Natural killer cell treated with Interleukin-12 subunit alpha and Interleukin-12 subunit beta and Interleukin-15 and Interleukin-18, amount 100 ng/mL, for 72 hours (primary cell): ENCODE measurements at regions not wholly inside any gene's neighbourhood (a gene's known extent, or its start where the extent isn't known, plus 50 kb on each side); places are given as distances from the start of the nearest gene placed in this dataset.

ENCODE experiments used
- ATAC-seq, 2 donors: fragments of 150-1000 bp; cut with Tn5 transposase in 1 of 2; sonication (Bioruptor Pico), chemical (Tn5 transposase) in 1 of 2; 2 replicates each; pipeline ENCODE4 v1.10.0; 2021
- DNase-seq: peaks from one replicate; pipeline ENCODE4 v3.0.0; 2022; ENCODE audit warnings: low spot score
- H3K27ac Mint-ChIP-seq, 2 donors: 1 replicate in 1 of 2; 2 replicates in 1 of 2; pipeline ENCODE4 v1.8.0; 2022; ENCODE audit warnings: mixed read lengths in 2 of 2, mild to moderate bottlenecking in 1 of 2, moderate library complexity in 1 of 2
- H3K27me3 Mint-ChIP-seq, 2 donors: 1 replicate in 1 of 2; 2 replicates in 1 of 2; pipeline ENCODE4 v1.8.0; 2022; ENCODE audit warnings: mixed read lengths in 2 of 2
- H3K36me3 Mint-ChIP-seq: one replicate; pipeline ENCODE4 v1.8.0; 2022; ENCODE audit warnings: mixed read lengths
- H3K4me1 Mint-ChIP-seq, 2 donors: 1 replicate in 1 of 2; 2 replicates in 1 of 2; pipeline ENCODE4 v1.8.0; 2022; ENCODE audit warnings: low read depth in 2 of 2, mixed read lengths in 2 of 2, mild to moderate bottlenecking in 1 of 2
- H3K4me3 Mint-ChIP-seq: one replicate; pipeline ENCODE4 v1.8.0; 2022; ENCODE audit warnings: mixed read lengths
- H3K9me3 Mint-ChIP-seq: 2 replicates; pipeline ENCODE4 v1.8.0; 2022; ENCODE audit warnings: mixed read lengths

- no peak for DNase-seq
- no peak overlapping the region for H3K27ac Mint-ChIP-seq
- H3K36me3 Mint-ChIP-seq, result peaks cover 6% of the 10 kb centered on the region
- peaks cover 0 to 5% of the 10 kb centered on the region in 2 donors for H3K4me1 Mint-ChIP-seq
- no peak overlapping the region for H3K4me3 Mint-ChIP-seq
- H3K27me3 Mint-ChIP-seq, result peaks cover 5 to 19% of the 10 kb centered on the region in 2 donors
- H3K9me3 Mint-ChIP-seq, result peaks cover 5% of the 10 kb centered on the region
- peak in 1 of 2 donors; percentile 15 for ATAC-seq
These were observed 52.9 kb upstream of the SSBP2 start for GRCh38 chr5:81803812-81804211.

- ATAC-seq (no peak), DNase-seq (no peak)
- Mint-ChIP-seq H3K36me3 (no peaks in the 10 kb centered on the region), H3K4me3 (no peak overlapping the region), H3K4me1 (peaks cover 0 to 5% of the 10 kb centered on the region in 2 donors), H3K9me3 (peaks cover 5% of the 10 kb centered on the region), H3K27me3 (peaks cover 5 to 20% of the 10 kb centered on the region in 2 donors), H3K27ac (no peak overlapping the region)
These were observed 51.7 kb upstream of the SSBP2 start for GRCh38 chr5:81802625-81803024.

- peaks cover 2% of the 10 kb centered on the region for H3K9me3 Mint-ChIP-seq
- H3K4me1 Mint-ChIP-seq, result peaks cover 0 to 5% of the 10 kb centered on the region in 2 donors
- ATAC-seq, result no peak
- H3K27me3 Mint-ChIP-seq, result peaks cover 3 to 18% of the 10 kb centered on the region in 2 donors
- H3K4me3 Mint-ChIP-seq, result no peak overlapping the region
- no peak overlapping the region for H3K27ac Mint-ChIP-seq
- DNase-seq, result no peak
- H3K36me3 Mint-ChIP-seq, result no peaks in the 10 kb centered on the region
These were observed 51.1 kb upstream of the SSBP2 start for GRCh38 chr5:81802020-81802419.

GRCh38 chr5:81800797-81801196 lies 49.9 kb upstream of the SSBP2 start:
- no peak for ATAC-seq
- Mint-ChIP-seq H3K4me3 (no peak overlapping the region), H3K27me3 (peaks cover 0 to 16% of the 10 kb centered on the region in 2 donors), H3K4me1 (peaks cover 0 to 5% of the 10 kb centered on the region in 2 donors), H3K27ac (no peak overlapping the region), H3K9me3 (no peaks in the 10 kb centered on the region), H3K36me3 (no peaks in the 10 kb centered on the region)
- no peak for DNase-seq
